ENCODE measurements at regions not wholly inside any gene's neighbourhood (a gene's known extent, or its start where the extent isn't known, plus 50 kb on each side); places are given as distances from the start of the nearest gene placed in this dataset.

DNA sequence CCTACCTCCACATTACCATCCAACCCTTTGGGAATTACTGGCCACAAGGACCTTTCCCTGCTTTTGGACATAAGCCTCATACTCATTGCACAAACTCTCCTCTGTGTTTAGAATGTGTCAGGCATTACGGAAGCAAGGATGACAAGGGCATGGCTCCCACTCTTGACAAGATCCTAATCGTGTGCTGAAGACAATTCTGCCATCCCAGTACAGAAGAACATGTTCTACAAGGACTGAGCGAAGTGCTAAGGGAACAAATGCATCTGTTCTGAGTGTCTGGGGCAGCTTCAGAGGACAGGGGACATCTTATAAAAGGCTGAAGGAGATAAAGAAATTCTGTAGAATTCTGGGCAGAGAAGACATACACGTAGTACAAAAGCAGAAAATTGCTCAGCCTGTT, 378.5 kb upstream of the CAMK1G start:
- no peak for DNase-seq

DNA sequence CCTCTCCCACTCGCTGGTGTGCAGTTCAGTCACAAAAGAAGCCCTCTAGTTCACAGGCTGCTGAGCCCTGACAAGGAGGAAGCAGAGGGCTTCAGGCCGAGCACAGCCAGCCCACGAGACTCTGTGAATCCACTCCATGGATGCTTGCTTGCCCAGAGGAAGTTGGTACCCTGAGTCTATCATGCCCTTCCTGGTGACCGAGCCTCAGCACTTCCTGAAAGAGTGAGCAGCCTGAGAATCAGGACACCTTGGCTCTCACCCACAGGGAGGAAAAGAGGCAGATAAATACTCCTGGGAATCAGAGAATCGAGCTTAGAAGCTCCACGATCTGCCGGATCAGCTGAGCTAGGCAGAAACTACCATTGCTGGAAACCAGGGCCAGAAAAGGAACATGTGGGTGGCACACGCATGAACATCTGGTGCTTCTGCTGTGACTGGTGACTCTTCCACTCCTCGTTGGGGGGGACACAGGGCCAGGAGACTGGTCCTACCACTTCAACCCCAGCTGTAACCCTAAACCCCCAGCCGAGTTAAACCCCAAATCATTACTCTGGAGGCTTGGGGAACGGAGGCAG, 376.3 kb upstream of the CAMK1G start:
- DNase-seq = peak; percentile 9

DNA sequence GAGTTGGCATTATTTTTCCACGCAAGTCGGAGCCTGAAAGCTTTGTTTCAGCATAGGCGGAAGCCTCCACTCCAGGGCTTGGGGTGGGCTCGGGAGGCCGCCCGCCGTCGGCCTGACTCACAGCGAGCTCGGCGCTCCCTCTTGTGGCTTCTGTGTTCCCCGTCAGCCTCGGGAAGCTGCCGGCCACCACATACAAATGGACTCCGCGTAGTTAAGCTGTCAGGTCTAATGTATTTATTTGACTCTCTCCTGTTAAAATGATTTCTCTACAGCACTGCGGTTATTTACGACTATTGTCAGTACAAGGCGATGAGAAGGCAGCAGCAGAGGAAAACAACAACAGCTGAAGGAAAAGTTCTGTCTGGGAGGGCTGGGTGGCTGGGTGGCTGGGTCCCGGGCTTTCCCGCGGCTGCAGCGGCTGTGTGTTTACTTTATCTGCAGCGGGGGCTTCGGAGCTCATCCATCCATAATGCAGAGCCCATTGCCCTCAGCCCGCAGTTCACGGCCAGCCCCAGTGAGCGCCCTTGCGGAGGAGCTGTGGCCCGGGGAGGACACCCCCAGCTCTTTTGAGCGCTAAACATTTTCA, 375.7 kb upstream of the CAMK1G start:
- peak; percentile 15 for DNase-seq

DNA sequence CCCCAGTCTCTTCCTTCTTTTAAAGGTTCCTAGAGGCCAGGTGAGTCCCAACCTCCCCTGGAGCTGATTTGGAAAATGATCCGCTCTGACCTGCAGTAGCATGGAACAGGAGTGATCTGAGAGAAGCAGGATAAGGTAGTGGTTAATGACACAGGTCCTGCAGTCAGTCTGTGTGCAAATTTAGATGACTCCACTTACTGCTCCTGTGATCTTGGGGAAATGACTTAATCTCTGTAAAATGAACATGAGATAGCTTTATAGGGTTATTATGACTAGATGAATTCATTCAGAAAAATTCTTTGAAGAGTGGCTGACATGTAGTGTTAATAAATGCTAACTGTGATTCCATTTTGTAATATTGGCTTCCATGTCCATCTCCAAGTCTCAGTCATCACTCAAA, 374.9 kb upstream of the CAMK1G start:
- no peak for DNase-seq

DNA sequence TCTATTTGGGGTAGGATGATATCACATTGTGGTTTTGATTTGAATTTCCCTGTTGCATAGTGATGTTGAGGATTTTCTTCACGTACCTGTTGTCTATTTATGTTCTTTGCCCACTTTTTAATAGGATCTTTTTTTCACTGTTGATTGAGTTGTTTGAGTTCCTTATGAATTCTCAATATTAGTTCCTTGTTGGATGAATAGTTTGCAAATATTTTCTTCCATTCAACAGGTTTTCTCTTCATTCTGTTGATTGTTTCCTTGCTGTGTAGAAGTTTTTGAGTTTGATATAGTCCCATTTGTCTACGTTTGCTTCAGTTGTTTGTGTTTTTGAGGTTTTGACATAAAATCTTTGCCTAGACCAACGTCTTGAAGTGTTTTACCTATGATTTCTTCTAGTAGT, 369.5 kb upstream of the CAMK1G start:
- no peak for DNase-seq

DNA sequence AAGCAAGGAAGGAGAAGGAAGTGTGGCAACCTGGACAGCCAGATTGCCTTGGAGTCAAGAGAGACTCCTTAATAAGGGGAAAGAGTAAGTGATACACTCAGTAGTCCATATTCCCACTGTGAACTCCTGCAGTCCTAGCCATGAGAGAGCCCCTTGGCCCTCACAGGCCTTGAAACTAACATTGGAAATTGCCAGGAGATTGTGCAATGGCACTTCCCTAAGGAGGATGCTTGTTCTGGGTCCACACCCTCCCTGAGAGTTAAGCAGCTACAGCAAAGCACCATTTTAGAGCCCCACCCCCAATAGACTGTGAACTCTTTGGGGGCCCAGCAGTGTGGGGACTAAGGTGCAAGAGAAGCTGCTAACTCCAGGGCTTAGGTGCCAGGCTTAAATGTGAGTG, 367.7 kb upstream of the CAMK1G start:
- no peak for DNase-seq

DNA sequence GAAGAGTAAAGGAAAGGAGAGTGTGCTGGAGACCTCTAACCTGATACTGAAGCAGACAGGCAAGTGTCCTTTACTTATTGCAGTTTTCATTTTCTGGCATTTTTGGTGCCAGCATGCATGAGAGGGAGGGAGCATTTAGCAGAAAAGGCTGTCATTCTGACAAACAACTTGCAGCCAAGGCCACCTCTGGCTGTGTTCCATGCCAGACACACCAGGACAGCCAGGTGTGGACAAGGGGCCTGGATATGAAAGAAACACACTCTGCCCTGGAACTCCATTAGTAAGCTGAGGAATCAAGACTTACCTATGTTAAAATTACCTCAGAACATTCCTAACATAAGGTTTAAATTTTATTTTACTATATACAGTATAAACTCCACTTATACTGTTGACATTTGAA, 365.4 kb upstream of the CAMK1G start:
- DNase-seq = no peak

DNA sequence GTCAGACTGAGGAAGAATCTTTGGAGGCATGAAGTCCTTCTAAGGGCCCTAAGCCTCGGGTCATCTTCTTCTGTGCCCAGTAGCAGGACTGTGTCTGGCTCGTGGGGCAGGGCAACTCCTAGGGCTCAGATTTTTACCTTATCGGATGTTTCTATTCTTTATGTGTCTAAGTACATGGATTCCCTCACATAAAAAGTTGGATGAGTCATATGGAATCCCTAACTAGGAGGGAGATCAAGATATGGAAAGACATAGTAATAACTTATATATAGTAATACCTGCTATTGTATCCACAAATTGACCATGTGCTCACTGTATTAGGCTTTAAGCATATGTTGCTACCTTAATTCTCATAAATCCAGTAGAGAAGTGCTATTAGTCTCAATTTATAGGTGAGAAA, 364.5 kb upstream of the CAMK1G start:
- no peak for DNase-seq

DNA sequence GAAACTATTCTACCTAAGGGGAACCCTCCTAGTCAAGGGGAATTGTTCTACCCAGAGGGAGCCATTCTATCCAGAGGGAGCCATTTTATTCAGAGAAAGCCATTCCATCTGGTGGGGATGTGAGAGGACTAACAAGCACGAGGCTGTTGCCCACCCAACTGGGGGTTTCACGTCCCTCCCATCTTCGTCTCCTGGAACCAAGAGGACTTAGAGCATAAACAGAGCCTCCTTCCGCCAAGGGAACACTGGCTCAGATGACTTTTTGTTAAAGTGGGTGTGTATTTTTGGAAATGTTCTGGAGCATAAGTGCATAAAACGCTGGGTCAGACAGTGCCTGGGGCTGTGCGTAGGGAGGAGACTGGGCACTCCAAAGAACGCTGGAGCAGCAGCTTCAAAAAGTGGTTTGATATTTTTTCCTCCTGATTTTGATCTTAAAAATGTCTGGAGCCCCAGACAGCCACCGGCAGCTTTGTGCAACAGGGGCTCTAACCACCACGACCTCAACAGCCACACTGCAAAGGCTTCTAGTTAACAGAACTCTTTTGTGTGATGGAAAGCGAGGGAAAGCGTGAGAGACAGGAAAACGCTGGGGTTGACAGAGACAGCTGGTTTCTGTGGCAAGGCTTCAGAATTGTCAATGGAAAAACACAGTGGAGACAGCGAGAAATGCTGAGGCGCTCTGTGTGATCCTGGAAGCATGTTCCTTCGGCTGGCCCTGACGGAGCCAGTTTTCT, 363.6 kb upstream of the CAMK1G start:
- no peak for DNase-seq

DNA sequence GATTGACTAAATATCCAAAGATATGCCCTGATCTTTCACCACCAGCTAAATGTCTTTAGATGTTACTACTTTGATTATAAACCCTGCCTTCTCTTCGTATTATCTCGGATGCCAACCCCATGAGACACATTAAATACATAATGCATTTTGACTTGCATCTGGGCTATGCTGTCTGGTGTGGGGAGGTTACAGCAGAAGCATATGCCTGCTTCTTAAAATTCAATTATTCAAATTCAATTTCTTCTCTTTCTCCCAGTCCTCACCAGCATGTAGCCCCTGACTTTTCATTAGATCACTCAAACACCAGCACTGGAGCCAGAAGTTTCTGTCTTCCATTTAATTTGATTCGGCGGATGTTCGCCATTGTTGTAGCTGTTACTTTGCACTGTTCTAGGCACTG, 360.7 kb upstream of the CAMK1G start:
- DNase-seq = no peak

DNA sequence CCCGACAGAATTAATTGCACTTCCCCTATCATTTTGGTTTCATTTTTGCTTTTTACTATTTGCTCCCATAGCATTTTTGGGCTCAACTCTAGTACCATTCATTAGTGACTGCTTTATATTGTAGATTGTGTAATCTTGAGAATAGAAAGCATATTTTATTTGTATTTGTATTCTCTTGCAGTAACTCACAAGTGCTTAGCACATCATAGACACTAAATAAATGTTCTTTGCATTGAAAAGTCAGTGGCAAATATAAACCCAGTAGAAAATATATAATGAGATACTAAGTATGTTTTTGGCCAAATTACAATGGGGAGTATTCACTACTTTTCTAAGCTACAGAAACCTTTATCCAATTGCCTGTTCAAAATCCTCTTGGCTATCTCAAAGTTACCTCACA, 359.7 kb upstream of the CAMK1G start:
- DNase-seq = peak; percentile 8

DNA sequence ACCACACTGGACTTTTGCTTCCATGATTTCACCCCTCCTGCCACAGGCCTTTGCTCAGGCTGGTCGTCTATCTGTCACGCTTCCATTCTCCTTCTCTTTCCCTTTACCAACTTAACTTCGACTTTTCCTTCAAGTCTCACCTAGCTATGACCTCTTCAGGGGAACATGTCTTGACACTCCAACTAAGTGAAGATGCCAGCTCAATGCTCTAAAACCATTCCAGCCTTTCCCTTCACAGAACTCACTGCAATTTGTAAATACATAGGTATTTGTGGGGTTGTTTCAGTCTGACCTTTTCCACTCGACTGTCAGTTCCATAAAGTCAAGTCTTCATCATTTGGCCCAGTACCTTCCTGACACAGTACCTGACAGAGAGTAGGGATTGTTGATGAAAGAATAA, 358.6 kb upstream of the CAMK1G start:
- no peak for DNase-seq

DNA sequence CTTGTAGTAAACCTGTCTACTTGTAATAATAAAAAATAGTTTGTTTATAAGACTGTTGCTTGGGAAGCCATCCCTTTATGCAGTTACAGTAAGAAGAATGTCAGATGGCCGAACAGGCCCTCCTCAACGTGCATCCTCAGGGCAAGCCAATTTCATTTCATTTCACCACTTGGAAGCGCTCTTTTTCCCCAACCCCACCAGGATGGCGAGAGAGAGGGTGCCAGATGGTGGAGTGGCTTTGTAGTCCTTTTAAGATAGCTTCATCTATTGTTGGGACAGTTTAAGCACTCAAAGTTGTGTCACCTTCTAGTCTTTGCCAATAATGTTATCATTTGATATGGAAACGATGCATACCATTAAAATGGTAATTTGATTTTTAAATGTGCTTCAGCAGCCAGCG, 356.3 kb upstream of the CAMK1G start:
- DNase-seq = no peak

DNA sequence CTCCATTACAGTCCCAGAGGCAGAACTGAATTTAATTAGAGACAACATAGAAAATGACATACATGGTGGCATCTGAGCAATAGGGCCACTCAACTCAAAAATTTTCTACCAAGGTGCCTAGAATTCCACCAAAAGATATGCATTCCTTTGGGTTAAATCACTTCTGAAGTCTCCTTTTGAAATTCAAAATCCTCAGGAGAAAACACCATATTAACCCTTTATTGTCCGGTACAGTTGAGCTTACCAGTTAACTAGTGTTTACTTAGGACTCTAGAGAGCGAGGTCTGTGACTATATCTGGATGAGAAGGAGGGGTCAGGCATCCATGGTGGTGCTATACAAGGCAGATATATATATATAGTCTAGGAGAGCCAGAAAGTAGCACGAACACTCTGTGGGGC, 355.6 kb upstream of the CAMK1G start:
- no peak for DNase-seq

DNA sequence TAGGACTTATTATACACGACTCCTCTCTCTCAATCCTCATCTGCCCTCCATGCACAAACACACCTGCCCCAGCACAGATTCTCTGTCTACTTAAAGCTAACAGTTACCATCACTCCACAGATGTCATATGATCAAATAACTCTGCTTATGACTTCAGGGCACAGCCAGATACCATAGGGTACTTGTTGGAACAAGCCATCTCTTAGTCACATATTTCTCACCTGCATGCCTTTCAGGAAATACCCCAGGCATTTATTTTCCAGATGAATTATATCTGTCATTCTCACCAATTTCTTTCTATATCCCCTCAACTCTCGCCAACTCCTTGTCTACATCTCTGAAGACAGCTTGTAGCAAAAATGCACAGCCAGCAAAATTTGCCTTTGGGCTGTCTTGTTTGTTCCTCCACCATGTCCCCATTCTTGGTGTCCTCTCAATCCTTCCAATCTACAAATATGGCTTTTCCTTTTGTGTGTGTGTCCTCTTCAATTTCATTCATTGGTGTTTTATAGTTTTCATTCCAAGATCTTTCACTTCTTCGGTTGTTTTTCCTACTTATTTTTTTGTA, 353.9 kb upstream of the CAMK1G start:
- DNase-seq = no peak

DNA sequence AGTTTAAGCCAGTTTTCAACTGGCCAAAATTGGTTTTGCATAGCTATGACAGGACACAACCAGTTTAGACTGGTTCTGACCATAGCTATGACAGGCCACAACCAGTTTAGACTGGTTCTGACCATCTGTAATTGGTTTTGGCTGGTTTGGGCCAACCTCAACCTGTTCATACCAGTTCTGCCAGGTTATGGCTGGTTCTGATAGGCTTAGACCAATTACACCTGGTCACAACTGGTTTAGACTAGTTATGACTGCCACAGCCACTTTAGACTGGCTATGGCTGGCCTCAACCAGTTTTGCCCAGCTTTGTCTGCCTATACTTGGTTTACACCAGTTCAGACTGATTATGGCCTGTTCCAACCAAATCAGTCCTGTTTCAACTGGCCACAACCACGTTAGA, 353.2 kb upstream of the CAMK1G start:
- DNase-seq = no peak

DNA sequence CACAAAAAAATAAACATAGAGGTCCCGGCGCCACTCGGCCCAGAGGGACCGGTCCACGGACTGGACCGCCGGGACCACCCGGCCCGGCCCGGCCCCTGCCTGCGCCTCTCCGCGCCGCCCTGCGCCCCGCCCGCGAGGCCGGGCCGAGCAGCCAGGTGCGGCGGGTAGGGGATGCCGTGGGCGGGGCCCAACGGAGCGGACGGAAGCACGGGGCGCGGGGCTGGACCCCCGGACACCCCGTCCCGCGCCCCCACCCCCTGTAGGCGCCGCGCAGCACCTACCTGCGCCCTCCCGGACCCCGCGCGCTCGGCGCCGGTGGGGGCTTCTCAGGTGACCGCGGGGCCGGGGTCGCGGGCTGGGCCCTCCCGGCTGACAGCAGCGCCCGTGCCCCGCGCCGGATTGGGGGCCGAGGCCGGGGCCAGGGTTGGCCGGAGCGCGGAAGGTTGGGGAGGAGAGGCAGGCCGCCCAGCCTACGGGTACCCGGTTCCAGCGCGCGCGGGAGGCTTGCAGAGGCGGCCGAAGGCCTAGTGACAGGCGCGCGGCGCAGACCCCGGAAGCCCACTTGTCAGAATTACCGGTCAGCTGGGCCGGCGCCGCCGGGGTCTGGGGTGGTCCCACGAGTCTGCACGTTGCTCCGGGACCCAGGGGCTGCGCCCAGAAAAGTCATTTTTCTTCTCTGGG, 351.9 kb upstream of the CAMK1G start:
- no peak for DNase-seq

DNA sequence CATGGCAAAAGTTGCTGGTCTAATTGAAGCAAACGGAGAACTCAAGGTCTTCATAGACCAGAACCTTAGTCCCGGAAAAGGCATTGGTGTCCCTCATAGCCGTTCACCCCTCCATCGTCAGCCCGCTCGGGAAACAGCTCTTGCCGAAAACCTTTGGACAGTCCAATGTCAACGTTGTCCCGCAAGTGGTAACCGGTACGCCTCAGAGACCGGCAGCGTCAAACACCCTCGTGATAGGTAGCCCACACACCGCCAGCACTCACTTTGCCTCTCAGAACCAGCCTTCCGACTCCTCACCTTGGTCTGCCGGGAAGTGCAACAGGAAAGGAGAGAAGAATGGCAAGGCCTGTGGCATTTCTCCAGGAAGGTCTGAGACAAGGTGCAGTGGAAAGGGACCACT, 351.3 kb upstream of the CAMK1G start:
- no peak for DNase-seq

DNA sequence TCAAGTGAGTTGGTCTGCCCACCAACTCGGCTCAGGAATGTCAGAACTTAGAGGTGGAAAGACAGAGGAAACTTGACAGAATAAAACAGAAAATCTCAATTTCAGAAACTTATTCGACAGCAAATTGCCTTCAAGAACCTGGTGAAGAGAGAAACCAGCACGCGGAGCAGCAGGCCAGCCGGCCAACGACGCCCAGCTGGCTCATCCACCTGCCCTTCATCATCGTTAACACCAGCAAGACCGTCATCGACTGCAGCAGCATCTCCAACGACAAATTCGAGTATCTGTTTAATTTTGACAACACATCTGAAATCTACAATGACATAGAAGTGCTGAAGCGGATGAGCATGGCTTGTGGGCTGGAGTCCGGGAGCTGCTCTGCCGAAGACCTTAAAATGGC, 350.8 kb upstream of the CAMK1G start:
- DNase-seq = no peak

DNA sequence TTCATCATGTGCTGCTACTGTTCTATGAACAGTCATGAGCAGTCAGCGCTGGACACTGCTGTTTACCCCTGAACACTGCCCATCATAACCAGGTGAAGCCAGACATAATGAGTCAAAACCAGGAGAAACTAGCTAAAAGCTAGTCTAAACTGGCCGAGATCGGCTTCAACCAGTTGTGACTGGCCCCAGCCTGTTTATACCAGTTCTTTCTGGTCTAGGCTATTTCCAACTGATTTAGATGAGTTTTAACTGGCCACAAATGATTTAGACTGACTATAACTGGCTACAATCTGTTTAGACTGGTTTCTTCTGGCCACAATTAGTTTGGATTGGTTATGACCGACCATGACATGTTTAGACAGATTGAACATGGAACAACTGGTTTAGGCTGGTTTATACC, 348.3 kb upstream of the CAMK1G start:
- no peak for DNase-seq

DNA sequence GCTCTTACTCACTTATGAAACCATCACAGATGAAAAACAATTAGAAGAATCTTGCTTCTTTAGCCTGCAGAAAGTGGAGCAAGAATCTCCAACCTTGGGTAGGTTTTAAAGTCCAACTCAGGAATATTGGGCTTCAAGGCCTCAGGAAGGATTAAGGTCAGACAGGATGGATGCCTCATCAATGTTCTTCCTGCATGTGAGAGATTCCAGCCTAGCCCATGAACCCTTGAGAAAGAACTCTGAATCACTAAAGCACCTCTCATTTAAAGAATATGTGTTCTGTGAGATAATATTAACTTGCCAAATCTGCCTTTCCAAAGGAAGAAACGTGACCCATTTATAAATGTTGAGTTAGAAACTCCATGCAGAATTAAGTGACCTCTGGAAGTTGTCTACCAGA, 345.2 kb upstream of the CAMK1G start:
- no peak for DNase-seq

DNA sequence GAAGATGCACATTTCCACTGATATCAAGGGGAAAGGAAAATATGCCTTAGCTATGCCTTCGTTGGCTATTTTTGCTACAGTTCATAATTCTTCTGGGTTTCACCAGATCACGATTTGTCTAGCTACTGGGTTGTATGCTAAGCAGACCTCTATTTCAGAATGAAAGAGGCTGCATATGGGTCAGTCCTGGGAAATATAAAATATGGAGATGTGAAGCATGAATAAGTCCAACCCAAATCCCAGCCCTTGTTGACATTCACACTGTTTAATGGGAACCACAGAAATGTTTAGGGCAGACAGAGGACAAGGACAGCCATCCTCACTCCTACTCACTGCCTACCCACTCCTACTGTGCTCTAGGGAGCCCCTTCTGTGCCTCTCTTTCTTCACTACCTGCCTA, 343.2 kb upstream of the CAMK1G start:
- no peak for DNase-seq

DNA sequence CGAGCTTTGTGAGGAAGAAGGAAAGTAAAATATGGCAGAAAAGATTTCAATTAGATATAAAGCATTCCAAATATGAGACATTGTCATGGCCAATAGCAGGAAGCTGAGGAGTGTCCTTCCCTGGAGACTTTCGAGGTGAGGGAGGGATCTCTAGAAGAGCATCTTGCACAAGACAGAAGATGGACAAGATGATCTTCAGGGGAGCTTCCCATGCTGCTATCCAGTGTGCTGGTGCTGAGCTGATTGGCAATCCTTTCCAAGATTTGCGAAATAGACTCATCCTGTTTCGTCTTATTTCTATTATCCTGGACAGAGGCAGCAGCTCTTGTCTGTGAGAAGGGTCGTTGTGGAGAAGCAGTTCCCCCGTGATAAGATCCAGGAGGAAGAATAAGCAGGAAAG, 342.0 kb upstream of the CAMK1G start:
- no peak for DNase-seq

All from inflammatory macrophage treated with lipopolysaccharide for 4 hours (primary cell).